ENCODE measurements at regions not wholly inside any gene's neighbourhood (a gene's known extent, or its start where the extent isn't known, plus 50 kb on each side); places are given as distances from the start of the nearest gene placed in this dataset.

DNA sequence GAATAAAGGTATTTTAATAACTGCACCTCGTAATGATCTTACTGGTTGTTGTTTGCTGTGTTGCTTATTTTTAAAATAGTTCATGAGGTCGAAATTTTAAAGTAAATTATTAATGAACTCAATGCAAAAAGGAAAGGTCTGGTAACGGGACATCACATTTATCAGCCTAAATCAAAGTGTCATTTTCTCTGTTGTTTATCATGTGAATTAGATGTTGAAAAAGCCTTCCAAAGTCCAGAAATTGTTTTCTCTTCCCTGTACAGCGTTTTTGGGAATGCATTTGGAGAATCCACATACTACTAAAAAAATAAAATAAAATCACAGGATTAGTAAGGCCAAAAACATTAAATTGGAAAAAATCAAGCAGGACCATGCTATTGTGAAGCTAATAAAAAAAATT is 339.2 kb upstream of the NECTIN3 start:
- H3K27ac ChIP-seq (ENCODE audit: low read depth, low read length), result no peak overlapping the region
- Mint-ChIP-seq H3K36me3 (no peaks in the 10 kb centered on the region), H3K4me1 (no peaks in the 10 kb centered on the region), H3K4me3 (no peak overlapping the region), H3K9me3 (peaks cover 0 to 2% (median 0%) of the 10 kb centered on the region in 11 donors), H3K27ac (no peak overlapping the region), H3K27me3 (peaks cover 4 to 22% (median 13%) of the 10 kb centered on the region in 5 donors)
- intact Hi-C loops (cut with micrococcal nuclease), result no loop called here
- CTCF ChIA-PET, result no interaction called here
- POLR2A ChIA-PET, result no interaction called here
- H3K9me3 ChIP-seq (ENCODE audit: control insufficient read depth in 2 of 3, low read length in 3 of 3), result no peaks in the 10 kb centered on the region
- no peaks in the 10 kb centered on the region for H3K36me3 ChIP-seq (ENCODE audit: control insufficient read depth in 2 of 3, insufficient read depth in 3 of 3, low read length in 3 of 3)
- ATAC-seq (no peak), DNase-seq (no peak)
- H3K4me1 ChIP-seq (ENCODE audit: control insufficient read depth in 2 of 2, insufficient read depth in 2 of 2, low read length in 2 of 2), result no peaks in the 10 kb centered on the region
- no peaks in the 10 kb centered on the region for H3K27me3 ChIP-seq (ENCODE audit: control insufficient read depth in 2 of 2, insufficient read depth in 2 of 2, low read length in 2 of 2)
- no peak overlapping the region for H3K4me3 ChIP-seq (ENCODE audit: low read length)

DNA sequence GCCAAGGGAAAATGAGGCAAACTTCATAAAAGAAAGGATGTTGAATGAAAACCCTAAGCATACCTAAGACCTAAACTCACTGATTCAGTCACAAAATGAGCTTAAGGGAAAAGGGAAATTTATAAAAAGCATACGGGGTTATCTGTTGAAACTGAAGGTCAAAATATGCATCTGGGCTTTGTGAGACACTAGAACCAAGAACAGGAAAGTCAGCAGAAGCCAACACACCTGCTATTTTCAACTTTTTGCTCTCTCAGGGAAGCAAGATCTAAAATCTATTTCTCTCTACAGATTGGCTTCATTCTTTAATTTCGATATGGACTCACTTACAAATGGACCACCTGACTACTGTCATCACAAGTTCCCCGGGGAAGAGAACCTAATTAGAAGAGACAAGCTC is 338.6 kb upstream of the NECTIN3 start:
- ChIA-PET POLR2A (no interaction called here), CTCF (no interaction called here)
- ATAC-seq (no peak), DNase-seq (no peak)
- H3K36me3 ChIP-seq (ENCODE audit: control insufficient read depth in 2 of 3, insufficient read depth in 3 of 3, low read length in 3 of 3), result no peaks in the 10 kb centered on the region
- no peak overlapping the region for H3K27ac Mint-ChIP-seq
- H3K4me3 Mint-ChIP-seq, result no peak overlapping the region
- no peaks in the 10 kb centered on the region for H3K4me1 ChIP-seq (ENCODE audit: control insufficient read depth in 2 of 2, insufficient read depth in 2 of 2, low read length in 2 of 2)
- no peak overlapping the region for H3K27ac ChIP-seq (ENCODE audit: low read depth, low read length)
- H3K4me3 ChIP-seq (ENCODE audit: low read length), result no peak overlapping the region
- H3K4me1 Mint-ChIP-seq, result no peaks in the 10 kb centered on the region
- no peaks in the 10 kb centered on the region for H3K9me3 ChIP-seq (ENCODE audit: control insufficient read depth in 2 of 3, low read length in 3 of 3)
- H3K27me3 ChIP-seq (ENCODE audit: control insufficient read depth in 2 of 2, insufficient read depth in 2 of 2, low read length in 2 of 2), result no peaks in the 10 kb centered on the region
- H3K27me3 Mint-ChIP-seq, result peaks cover 4 to 22% (median 13%) of the 10 kb centered on the region in 5 donors
- intact Hi-C loops (cut with micrococcal nuclease), result no loop called here
- H3K36me3 Mint-ChIP-seq, result no peaks in the 10 kb centered on the region
- H3K9me3 Mint-ChIP-seq, result peaks cover 0 to 2% (median 0%) of the 10 kb centered on the region in 11 donors

DNA sequence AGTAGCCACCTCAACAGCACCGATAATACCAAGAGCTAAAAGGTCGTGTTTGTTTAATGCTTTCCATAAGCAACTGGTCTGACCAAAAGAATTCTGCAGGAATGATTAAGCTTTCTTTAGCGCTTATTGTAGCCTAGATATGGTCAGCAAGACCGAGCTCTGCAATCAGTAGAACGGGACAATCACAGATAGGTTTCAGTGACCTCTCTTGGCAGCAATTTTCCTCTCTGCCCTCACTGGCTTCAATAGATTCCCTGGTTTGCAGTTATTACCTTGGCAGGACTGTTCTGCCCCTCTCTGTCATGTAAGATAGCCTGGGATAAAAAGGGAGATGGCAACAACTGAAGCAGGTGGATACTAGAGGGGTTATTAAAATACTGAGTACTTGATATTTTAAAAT is 337.1 kb upstream of the NECTIN3 start:
- ChIA-PET CTCF (no interaction called here), POLR2A (no interaction called here)
- intact Hi-C loops (cut with micrococcal nuclease), result no loop called here
- Mint-ChIP-seq H3K4me3 (no peak overlapping the region), H3K9me3 (peaks cover 0 to 2% (median 0%) of the 10 kb centered on the region in 11 donors), H3K4me1 (no peaks in the 10 kb centered on the region), H3K27ac (no peak overlapping the region), H3K36me3 (no peaks in the 10 kb centered on the region), H3K27me3 (peaks cover 2 to 12% (median 11%) of the 10 kb centered on the region in 5 donors)
- ATAC-seq (no peak), DNase-seq (no peak)
- no peaks in the 10 kb centered on the region for H3K9me3 ChIP-seq (ENCODE audit: control insufficient read depth in 2 of 3, low read length in 3 of 3)
- H3K36me3 ChIP-seq (ENCODE audit: control insufficient read depth in 2 of 3, insufficient read depth in 3 of 3, low read length in 3 of 3), result no peaks in the 10 kb centered on the region
- no peak overlapping the region for H3K27ac ChIP-seq (ENCODE audit: low read depth, low read length)
- no peaks in the 10 kb centered on the region for H3K4me1 ChIP-seq (ENCODE audit: control insufficient read depth in 2 of 2, insufficient read depth in 2 of 2, low read length in 2 of 2)
- H3K4me3 ChIP-seq (ENCODE audit: low read length), result no peak overlapping the region
- H3K27me3 ChIP-seq (ENCODE audit: control insufficient read depth in 2 of 2, insufficient read depth in 2 of 2, low read length in 2 of 2), result no peaks in the 10 kb centered on the region

DNA sequence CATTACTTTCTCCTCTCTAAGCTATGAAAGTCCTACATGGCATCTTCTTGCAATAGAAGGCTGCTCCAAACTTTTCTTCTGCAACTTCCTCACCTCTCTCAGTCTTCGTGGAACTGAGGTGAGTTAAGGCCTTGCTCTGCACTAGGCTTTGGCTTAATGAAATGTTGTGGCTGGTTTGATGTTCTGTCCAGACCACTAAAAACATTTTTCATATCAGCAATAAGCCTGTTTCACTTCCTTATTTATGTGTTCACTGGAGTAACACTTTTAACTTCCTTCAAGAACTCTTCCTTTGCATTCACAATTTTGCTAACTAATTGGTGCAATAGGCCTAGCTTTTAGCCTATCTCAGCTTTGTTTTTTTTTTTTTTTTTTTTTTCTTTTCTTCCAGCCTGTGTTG is 335.3 kb upstream of the NECTIN3 start:
- ChIA-PET POLR2A (no interaction called here), CTCF (no interaction called here)
- DNase-seq (no peak), ATAC-seq (no peak)
- intact Hi-C loops (cut with micrococcal nuclease), result no loop called here
- Histone ChIP-seq H3K27me3 (ENCODE audit: control insufficient read depth in 2 of 2, insufficient read depth in 2 of 2, low read length in 2 of 2) (no peaks in the 10 kb centered on the region), H3K4me3 (ENCODE audit: low read length) (no peak overlapping the region), H3K9me3 (ENCODE audit: control insufficient read depth in 2 of 3, low read length in 3 of 3) (no peaks in the 10 kb centered on the region), H3K36me3 (ENCODE audit: control insufficient read depth in 2 of 3, insufficient read depth in 3 of 3, low read length in 3 of 3) (no peaks in the 10 kb centered on the region), H3K4me1 (ENCODE audit: control insufficient read depth in 2 of 2, insufficient read depth in 2 of 2, low read length in 2 of 2) (no peaks in the 10 kb centered on the region), H3K27ac (ENCODE audit: low read depth, low read length) (no peak overlapping the region)
- H3K27ac Mint-ChIP-seq, result no peak overlapping the region
- H3K36me3 Mint-ChIP-seq, result no peaks in the 10 kb centered on the region
- H3K27me3 Mint-ChIP-seq, result peaks cover 0 to 2% (median 0%) of the 10 kb centered on the region in 5 donors
- no peaks in the 10 kb centered on the region for H3K4me1 Mint-ChIP-seq
- no peak overlapping the region for H3K4me3 Mint-ChIP-seq
- peaks cover 0 to 2% (median 0%) of the 10 kb centered on the region in 11 donors for H3K9me3 Mint-ChIP-seq

DNA sequence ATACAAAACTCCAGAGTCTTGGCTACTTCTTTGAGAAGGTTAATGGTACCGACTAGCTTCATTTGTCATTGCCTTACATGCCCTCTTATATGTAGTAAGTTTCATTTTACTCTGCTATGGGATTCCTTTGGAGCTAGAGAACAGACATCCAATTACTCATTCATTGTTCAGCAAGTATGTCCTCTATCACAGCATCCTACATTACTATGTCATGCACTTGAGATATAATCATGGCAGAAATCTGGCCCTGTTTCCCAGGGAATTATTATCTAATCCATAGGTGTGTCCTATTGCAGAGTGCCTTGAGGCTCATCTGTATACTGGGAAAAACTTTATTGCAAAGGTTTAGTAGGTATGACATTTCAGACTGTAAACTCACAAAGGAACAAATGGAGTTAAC is 333.1 kb upstream of the NECTIN3 start:
- Mint-ChIP-seq H3K4me3 (no peak overlapping the region), H3K27ac (no peak overlapping the region), H3K4me1 (no peaks in the 10 kb centered on the region), H3K27me3 (no peaks in the 10 kb centered on the region), H3K9me3 (peaks cover 0 to 2% (median 0%) of the 10 kb centered on the region in 11 donors), H3K36me3 (no peaks in the 10 kb centered on the region)
- ChIA-PET POLR2A (no interaction called here), CTCF (no interaction called here)
- no peaks in the 10 kb centered on the region for H3K9me3 ChIP-seq (ENCODE audit: control insufficient read depth in 2 of 3, low read length in 3 of 3)
- H3K36me3 ChIP-seq (ENCODE audit: control insufficient read depth in 2 of 3, insufficient read depth in 3 of 3, low read length in 3 of 3), result no peaks in the 10 kb centered on the region
- H3K4me3 ChIP-seq (ENCODE audit: low read length), result no peak overlapping the region
- DNase-seq (no peak), ATAC-seq (no peak)
- H3K4me1 ChIP-seq (ENCODE audit: control insufficient read depth in 2 of 2, insufficient read depth in 2 of 2, low read length in 2 of 2), result no peaks in the 10 kb centered on the region
- H3K27ac ChIP-seq (ENCODE audit: low read depth, low read length), result no peak overlapping the region
- intact Hi-C loops (cut with micrococcal nuclease), result no loop called here
- no peaks in the 10 kb centered on the region for H3K27me3 ChIP-seq (ENCODE audit: control insufficient read depth in 2 of 2, insufficient read depth in 2 of 2, low read length in 2 of 2)

DNA sequence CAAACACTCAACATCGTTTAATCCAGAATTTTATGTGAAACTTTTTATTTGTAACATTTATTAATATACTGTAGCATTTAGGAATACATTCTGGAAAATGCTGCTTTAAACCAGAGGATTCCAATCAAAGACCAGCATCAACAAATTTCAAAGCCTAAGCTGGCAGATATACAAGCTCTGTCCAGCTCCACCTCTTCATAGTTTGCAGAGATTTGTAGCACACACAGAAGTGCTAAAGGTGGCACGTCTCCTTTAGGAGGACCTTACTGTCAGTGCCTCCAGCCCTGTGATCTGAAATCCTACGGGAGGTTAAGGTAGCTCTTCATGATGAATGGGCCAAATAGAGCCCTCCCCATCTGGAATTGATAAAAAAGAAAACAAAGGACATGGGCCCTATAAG is 329.7 kb upstream of the NECTIN3 start:
- ATAC-seq (no peak), DNase-seq (no peak)
- no peaks in the 10 kb centered on the region for H3K4me1 ChIP-seq (ENCODE audit: control insufficient read depth in 2 of 2, insufficient read depth in 2 of 2, low read length in 2 of 2)
- no peak overlapping the region for H3K4me3 ChIP-seq (ENCODE audit: low read length)
- no peaks in the 10 kb centered on the region for H3K9me3 ChIP-seq (ENCODE audit: control insufficient read depth in 2 of 3, low read length in 3 of 3)
- Mint-ChIP-seq H3K36me3 (no peaks in the 10 kb centered on the region), H3K9me3 (no peaks in the 10 kb centered on the region), H3K27me3 (peaks cover 0 to 5% (median 0%) of the 10 kb centered on the region in 5 donors), H3K4me3 (no peak overlapping the region), H3K4me1 (no peaks in the 10 kb centered on the region), H3K27ac (no peak overlapping the region)
- ChIA-PET CTCF (no interaction called here), POLR2A (no interaction called here)
- H3K36me3 ChIP-seq (ENCODE audit: control insufficient read depth in 2 of 3, insufficient read depth in 3 of 3, low read length in 3 of 3), result no peaks in the 10 kb centered on the region
- H3K27me3 ChIP-seq (ENCODE audit: control insufficient read depth in 2 of 2, insufficient read depth in 2 of 2, low read length in 2 of 2), result no peaks in the 10 kb centered on the region
- intact Hi-C loops (cut with micrococcal nuclease), result no loop called here
- H3K27ac ChIP-seq (ENCODE audit: low read depth, low read length), result no peak overlapping the region

DNA sequence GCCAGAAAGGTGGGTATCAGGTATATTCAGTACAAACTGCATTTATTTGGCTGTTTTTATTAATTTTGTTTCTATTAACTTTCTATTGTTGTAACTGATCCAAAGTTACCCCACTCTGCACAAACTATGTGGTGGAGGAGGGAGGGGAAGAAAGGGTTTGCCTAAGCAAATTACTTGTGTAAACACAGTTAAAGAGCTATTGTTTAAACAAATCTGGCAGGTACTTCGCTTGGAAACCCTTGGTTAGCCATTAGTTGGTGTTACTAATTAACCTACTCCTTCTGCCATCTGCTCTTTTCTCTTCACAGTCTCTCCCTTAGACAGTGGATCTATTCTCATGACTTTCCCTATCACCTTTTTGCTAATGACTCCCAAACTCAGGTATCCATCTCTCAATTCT is 328.4 kb upstream of the NECTIN3 start:
- Histone ChIP-seq H3K36me3 (ENCODE audit: control insufficient read depth in 2 of 3, insufficient read depth in 3 of 3, low read length in 3 of 3) (no peaks in the 10 kb centered on the region), H3K4me3 (ENCODE audit: low read length) (no peak overlapping the region), H3K9me3 (ENCODE audit: control insufficient read depth in 2 of 3, low read length in 3 of 3) (no peaks in the 10 kb centered on the region), H3K27ac (ENCODE audit: low read depth, low read length) (no peak overlapping the region), H3K4me1 (ENCODE audit: control insufficient read depth in 2 of 2, insufficient read depth in 2 of 2, low read length in 2 of 2) (no peaks in the 10 kb centered on the region), H3K27me3 (ENCODE audit: control insufficient read depth in 2 of 2, insufficient read depth in 2 of 2, low read length in 2 of 2) (no peaks in the 10 kb centered on the region)
- DNase-seq, result no peak
- ChIA-PET POLR2A (no interaction called here), CTCF (no interaction called here)
- Mint-ChIP-seq H3K36me3 (no peaks in the 10 kb centered on the region), H3K9me3 (no peaks in the 10 kb centered on the region), H3K4me3 (no peak overlapping the region), H3K27me3 (peaks cover 0 to 5% (median 3%) of the 10 kb centered on the region in 5 donors), H3K27ac (no peak overlapping the region), H3K4me1 (no peaks in the 10 kb centered on the region)
- intact Hi-C loops (cut with micrococcal nuclease), result no loop called here
- no peak for ATAC-seq

All from naive thymus-derived CD4-positive, alpha-beta T cell (primary cell).